OCI-LY7 (cell line): ENCODE measurements at regions not wholly inside any gene's neighbourhood (a gene's known extent, or its start where the extent isn't known, plus 50 kb on each side); places are given as distances from the start of the nearest gene placed in this dataset.

Experiments
- BruUV-seq: library from RNA; stranded (reverse); fragments of 400-500 nt; replicated peaks from 2 replicates; lab custom pipeline; 2021; lab: Mats Ljungman, UMichigan
- CTCF ChIA-PET: fragments of 300-600 bp; sonication (Branson Sonifier 250); formaldehyde crosslinking; loops from one replicate; lab custom pipeline; 2022; ENCODE audit warnings: antibody characterized with exemption; ENCODE audit not compliant: unreplicated experiment; lab: Charles Lee
- POLR2A ChIA-PET: fragments of 300-600 bp; sonication (Branson Sonifier 250); formaldehyde crosslinking; loops from one replicate; lab custom pipeline; 2022; ENCODE audit warnings: antibody characterized with exemption; lab: Charles Lee
- DNase-seq: peaks from one replicate; pipeline ENCODE4 v3.0.0-alpha.2; 2015; ENCODE audit warnings: low spot score
- H2AFZ ChIP-seq: fragments of 200-600 bp; sonication (generic), shearing (Covaris generic); 2 replicates; pipeline ENCODE4 v1.6.1; 2014; ENCODE audit warnings: mild to moderate bottlenecking, antibody characterized with exemption, low read length, moderate library complexity
- H3K27ac ChIP-seq: fragments of 200-600 bp; sonication (generic); 2 replicates; pipeline ENCODE4 v1.5.1; 2014; ENCODE audit warnings: mixed run types, low read depth, mild to moderate bottlenecking, moderate library complexity, low read length, inconsistent platforms; ENCODE audit not compliant: poor library complexity, severe bottlenecking
- H3K36me3 ChIP-seq: fragments of 200-600 bp; sonication (generic); 2 replicates; pipeline ENCODE4 v1.6.1; 2014; ENCODE audit warnings: mild to moderate bottlenecking, antibody characterized with exemption, low read length, moderate library complexity, mixed read lengths; ENCODE audit not compliant: insufficient read depth
- H3K4me1 ChIP-seq: fragments of 200-600 bp; sonication (generic); 2 replicates; pipeline ENCODE4 v1.5.1; 2014; ENCODE audit warnings: mild to moderate bottlenecking, low read length; ENCODE audit not compliant: insufficient read depth, poor library complexity, severe bottlenecking
- H3K4me2 ChIP-seq: fragments of 200-600 bp; sonication (generic); 2 replicates; pipeline ENCODE4 v1.6.1; 2014; ENCODE audit warnings: mild to moderate bottlenecking, low read length
- H3K4me3 ChIP-seq: fragments of 200-600 bp; sonication (generic); 2 replicates; pipeline ENCODE4 v1.5.1; 2014; ENCODE audit warnings: mild to moderate bottlenecking, low read depth, low read length; ENCODE audit not compliant: poor library complexity, severe bottlenecking
- H3K79me2 ChIP-seq: fragments of 200-600 bp; sonication (generic); 2 replicates; pipeline ENCODE4 v1.6.1; 2016; ENCODE audit warnings: low read depth, mild to moderate bottlenecking, low read length, moderate library complexity, mixed read lengths; ENCODE audit not compliant: insufficient read depth
- H3K9me2 ChIP-seq: fragments of 200-600 bp; sonication (generic); 2 replicates; pipeline ENCODE4 v1.6.1; 2016; ENCODE audit warnings: mild to moderate bottlenecking, low read length, mixed read lengths; ENCODE audit not compliant: insufficient read depth
- H3K9me3 ChIP-seq: fragments of 200-600 bp; sonication (generic); 2 replicates; pipeline ENCODE4 v1.6.1; 2014; ENCODE audit warnings: mild to moderate bottlenecking, mixed run types, low read length, mixed read lengths
- H4K20me1 ChIP-seq: fragments of 200-600 bp; sonication (generic); 2 replicates; pipeline ENCODE4 v1.6.1; 2014; ENCODE audit warnings: mild to moderate bottlenecking, antibody characterized with exemption, low read length, moderate library complexity, mixed read lengths; ENCODE audit not compliant: insufficient read depth
- CTCF ChIP-seq: fragments of 200-600 bp; sonication (generic); conservative IDR thresholded peaks from 2 replicates; pipeline ENCODE4 v1.5.1; 2014; ENCODE audit warnings: mild to moderate bottlenecking, antibody characterized with exemption, low read length, moderate library complexity, mixed read lengths
- EZH2phosphoT487 ChIP-seq: fragments of 200-600 bp; sonication (generic); IDR thresholded peaks from 2 replicates; pipeline ENCODE4 v1.6.1; 2018; ENCODE audit warnings: low read depth, borderline replicate concordance, mild to moderate bottlenecking, mixed run types, antibody characterized with exemption, low read length, moderate library complexity, mixed read lengths
- intact Hi-C: fragments of 100-400 bp; cut with micrococcal nuclease; formaldehyde crosslinking; loops from one replicate; pipeline ENCODE4 v1.10.0; 2022; ENCODE audit not compliant: unreplicated experiment

- no peaks in the 10 kb centered on the region for H3K9me2 ChIP-seq
- H3K4me1 ChIP-seq = no peaks in the 10 kb centered on the region
- POLR2A ChIA-PET = no interaction called here
- CTCF ChIA-PET = no interaction called here
- H3K36me3 ChIP-seq = no peaks in the 10 kb centered on the region
- no peaks in the 10 kb centered on the region for H4K20me1 ChIP-seq
- no peak for DNase-seq
- intact Hi-C loops = no loop called here
- no TSS peak for BruUV-seq
- no peak overlapping the region for H2AFZ ChIP-seq
- H3K27ac ChIP-seq = no peak overlapping the region
- TF ChIP-seq CTCF (no peak), EZH2phosphoT487 (no peak)
- no peak overlapping the region for H3K4me3 ChIP-seq
- no peaks in the 10 kb centered on the region for H3K9me3 ChIP-seq
- H3K4me2 ChIP-seq = no peak overlapping the region
- no peaks in the 10 kb centered on the region for H3K79me2 ChIP-seq
Measured at GRCh38 chr1:70556541-70556940, 145.5 kb downstream of the CTH start.

GRCh38 chr1:70567167-70567566 lies 156.1 kb downstream of the CTH start:
- TF ChIP-seq CTCF (no peak), EZH2phosphoT487 (no peak)
- no peak for DNase-seq
- H3K4me1 ChIP-seq = no peaks in the 10 kb centered on the region
- no peak overlapping the region for H3K4me3 ChIP-seq
- H4K20me1 ChIP-seq = no peaks in the 10 kb centered on the region
- H3K9me2 ChIP-seq = no peaks in the 10 kb centered on the region
- H2AFZ ChIP-seq = no peak overlapping the region
- H3K9me3 ChIP-seq = no peaks in the 10 kb centered on the region
- POLR2A ChIA-PET = no interaction called here
- no peaks in the 10 kb centered on the region for H3K36me3 ChIP-seq
- intact Hi-C loops = no loop called here
- no peaks in the 10 kb centered on the region for H3K79me2 ChIP-seq
- H3K27ac ChIP-seq = no peak overlapping the region
- BruUV-seq = no TSS peak
- CTCF ChIA-PET = no interaction called here
- H3K4me2 ChIP-seq = no peak overlapping the region

GRCh38 chr1:70571191-70571590 lies 160.1 kb downstream of the CTH start:
- Histone ChIP-seq H3K27ac (no peak overlapping the region), H3K4me2 (no peak overlapping the region), H3K4me1 (no peaks in the 10 kb centered on the region), H3K36me3 (no peaks in the 10 kb centered on the region), H3K4me3 (no peak overlapping the region), H3K9me2 (no peaks in the 10 kb centered on the region), H3K79me2 (no peaks in the 10 kb centered on the region), H3K9me3 (no peaks in the 10 kb centered on the region), H2AFZ (no peak overlapping the region), H4K20me1 (no peaks in the 10 kb centered on the region)
- no peak for TF ChIP-seq EZH2phosphoT487
- TF ChIP-seq CTCF = no peak
- intact Hi-C loops = no loop called here
- ChIA-PET CTCF (no interaction called here), POLR2A (no interaction called here)
- DNase-seq = no peak
- BruUV-seq = no TSS peak
